ENCODE measurements at regions not wholly inside any gene's neighbourhood (a gene's known extent, or its start where the extent isn't known, plus 50 kb on each side); places are given as distances from the start of the nearest gene placed in this dataset.

DNA sequence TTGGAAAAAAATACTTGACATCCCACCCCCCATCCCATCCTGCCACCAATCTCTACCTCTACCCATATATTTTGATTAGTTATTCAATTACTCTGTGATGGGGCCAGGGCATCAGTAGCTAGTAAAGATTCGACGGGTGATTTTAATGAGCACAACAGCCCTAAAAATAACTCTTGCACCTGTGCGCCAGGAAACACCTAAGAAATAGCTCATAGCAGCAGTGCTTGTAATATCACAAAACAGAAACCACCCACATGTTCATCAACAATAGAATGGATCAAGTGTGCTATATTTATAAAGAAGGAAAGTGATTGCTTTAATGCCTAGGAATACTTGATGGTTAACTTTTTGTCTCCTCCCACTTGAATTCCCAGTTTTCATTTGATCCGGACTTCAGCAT is 225.6 kb upstream of the LCORL start:
- no TSS peak for BruUV-seq (replicated peaks)
- ChIA-PET SMC1A (ENCODE audit: uncharacterized antibody, unreplicated experiment) (interaction anchor here (1.2 kb wide), 1 partner anchor 39 kb away, joined by 3 read pairs; no protein-coding TSS in a partner anchor), CTCF (interaction anchor here (0.7 kb wide), 1 partner anchor 134 kb away, joined by 3 read pairs; no protein-coding TSS in a partner anchor), RAD21 (ENCODE audit: unreplicated experiment) (no interaction called here), POLR2A (no interaction called here)
- no peaks in the 10 kb centered on the region for H4K20me1 ChIP-seq (ENCODE audit: control insufficient read depth, insufficient read depth)
- FAIRE-seq: no peak
- H3K79me2 ChIP-seq (ENCODE audit: control insufficient read depth, insufficient read depth, low read length): no peaks in the 10 kb centered on the region
- H3K27me3 ChIP-seq (replicated peaks in 1 of 2; ENCODE audit: control insufficient read depth in 2 of 2, insufficient read depth in 2 of 2, low read length in 1 of 2): no peaks in the 10 kb centered on the region
- no peak for DNase-seq (ENCODE audit: low read depth, low spot score)
- H2AFZ ChIP-seq (ENCODE audit: control insufficient read depth, low read depth, low read length): no peak overlapping the region
- WGBS (ENCODE audit: insufficient coverage, insufficient replicate concordance, low lambda C conversion rate, missing lambda C conversion rate): 22% methylated on average over 4 of the region's 4 CpGs
- H3K9me3 ChIP-seq (replicated peaks; ENCODE audit: control insufficient read depth, insufficient read depth, low read length): no peaks in the 10 kb centered on the region
- no peak overlapping the region for H3K4me3 ChIP-seq
- no peak overlapping the region for H3K27ac ChIP-seq (ENCODE audit: control insufficient read depth, insufficient read depth)
- H3K4me2 ChIP-seq (ENCODE audit: control insufficient read depth, insufficient read depth): no peak overlapping the region
- no peak for ATAC-seq
- H3K4me1 ChIP-seq (ENCODE audit: control insufficient read depth, insufficient read depth, low read length): no peaks in the 10 kb centered on the region
- no peaks in the 10 kb centered on the region for H3K36me3 ChIP-seq (ENCODE audit: control insufficient read depth in 2 of 2, insufficient read depth in 2 of 2, low read length in 1 of 2)
- intact Hi-C loops (cut with micrococcal nuclease; ENCODE audit: unreplicated experiment): no loop called here
- in situ Hi-C loops (cut with MboI): no loop called here
- no peak overlapping the region for H3K9ac ChIP-seq (ENCODE audit: control insufficient read depth, insufficient read depth, low read length)
- TF ChIP-seq POLR2AphosphoS5 (IDR thresholded peaks at IDR 0.05; ENCODE audit: low read length) (no peak), NR2C2 (IDR thresholded peaks at IDR 0.05; ENCODE audit: borderline replicate concordance, control insufficient read depth, insufficient read length, low read depth) (no peak), SMAD1 (IDR thresholded peaks at IDR 0.05; ENCODE audit: low read depth, partially characterized antibody) (no peak), BRCA1 (IDR thresholded peaks at IDR 0.05; ENCODE audit: low read depth, low read length) (no peak), KAT2A (conservative IDR thresholded peaks at IDR 0.05; ENCODE audit: control insufficient read depth, low read depth, low read length) (no peak), CBX3 (IDR thresholded peaks at IDR 0.05; ENCODE audit: borderline replicate concordance, low read depth) (no peak), E2F8 (IDR thresholded peaks at IDR 0.05; ENCODE audit: low read depth, partially characterized antibody) (no peak), ATF7 (IDR thresholded peaks at IDR 0.05; ENCODE audit: low read depth) (no peak), SMAD5 (IDR thresholded peaks at IDR 0.05; ENCODE audit: low read depth) (no peak), ZZZ3 (IDR thresholded peaks at IDR 0.05; ENCODE audit: control insufficient read depth, insufficient read length, low read depth) (no peak), NRF1 (conservative IDR thresholded peaks at IDR 0.05; ENCODE audit: low read depth, low read length) (no peak)
- TF ChIP-seq, protein P1, sequence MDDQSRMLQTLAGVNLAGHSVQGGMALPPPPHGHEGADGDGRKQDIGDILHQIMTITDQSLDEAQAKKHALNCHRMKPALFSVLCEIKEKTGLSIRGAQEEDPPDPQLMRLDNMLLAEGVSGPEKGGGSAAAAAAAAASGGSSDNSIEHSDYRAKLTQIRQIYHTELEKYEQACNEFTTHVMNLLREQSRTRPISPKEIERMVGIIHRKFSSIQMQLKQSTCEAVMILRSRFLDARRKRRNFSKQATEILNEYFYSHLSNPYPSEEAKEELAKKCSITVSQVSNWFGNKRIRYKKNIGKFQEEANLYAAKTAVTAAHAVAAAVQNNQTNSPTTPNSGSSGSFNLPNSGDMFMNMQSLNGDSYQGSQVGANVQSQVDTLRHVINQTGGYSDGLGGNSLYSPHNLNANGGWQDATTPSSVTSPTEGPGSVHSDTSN (IDR thresholded peaks at IDR 0.05; ENCODE audit: insufficient replicate concordance, low read depth, low read length): no peak
- TF ChIP-seq, protein P2, sequence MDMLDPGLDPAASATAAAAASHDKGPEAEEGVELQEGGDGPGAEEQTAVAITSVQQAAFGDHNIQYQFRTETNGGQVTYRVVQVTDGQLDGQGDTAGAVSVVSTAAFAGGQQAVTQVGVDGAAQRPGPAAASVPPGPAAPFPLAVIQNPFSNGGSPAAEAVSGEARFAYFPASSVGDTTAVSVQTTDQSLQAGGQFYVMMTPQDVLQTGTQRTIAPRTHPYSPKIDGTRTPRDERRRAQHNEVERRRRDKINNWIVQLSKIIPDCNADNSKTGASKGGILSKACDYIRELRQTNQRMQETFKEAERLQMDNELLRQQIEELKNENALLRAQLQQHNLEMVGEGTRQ (IDR thresholded peaks at IDR 0.05; ENCODE audit: borderline replicate concordance, low read depth, low read length): no peak
- TF ChIP-seq, protein P3, sequence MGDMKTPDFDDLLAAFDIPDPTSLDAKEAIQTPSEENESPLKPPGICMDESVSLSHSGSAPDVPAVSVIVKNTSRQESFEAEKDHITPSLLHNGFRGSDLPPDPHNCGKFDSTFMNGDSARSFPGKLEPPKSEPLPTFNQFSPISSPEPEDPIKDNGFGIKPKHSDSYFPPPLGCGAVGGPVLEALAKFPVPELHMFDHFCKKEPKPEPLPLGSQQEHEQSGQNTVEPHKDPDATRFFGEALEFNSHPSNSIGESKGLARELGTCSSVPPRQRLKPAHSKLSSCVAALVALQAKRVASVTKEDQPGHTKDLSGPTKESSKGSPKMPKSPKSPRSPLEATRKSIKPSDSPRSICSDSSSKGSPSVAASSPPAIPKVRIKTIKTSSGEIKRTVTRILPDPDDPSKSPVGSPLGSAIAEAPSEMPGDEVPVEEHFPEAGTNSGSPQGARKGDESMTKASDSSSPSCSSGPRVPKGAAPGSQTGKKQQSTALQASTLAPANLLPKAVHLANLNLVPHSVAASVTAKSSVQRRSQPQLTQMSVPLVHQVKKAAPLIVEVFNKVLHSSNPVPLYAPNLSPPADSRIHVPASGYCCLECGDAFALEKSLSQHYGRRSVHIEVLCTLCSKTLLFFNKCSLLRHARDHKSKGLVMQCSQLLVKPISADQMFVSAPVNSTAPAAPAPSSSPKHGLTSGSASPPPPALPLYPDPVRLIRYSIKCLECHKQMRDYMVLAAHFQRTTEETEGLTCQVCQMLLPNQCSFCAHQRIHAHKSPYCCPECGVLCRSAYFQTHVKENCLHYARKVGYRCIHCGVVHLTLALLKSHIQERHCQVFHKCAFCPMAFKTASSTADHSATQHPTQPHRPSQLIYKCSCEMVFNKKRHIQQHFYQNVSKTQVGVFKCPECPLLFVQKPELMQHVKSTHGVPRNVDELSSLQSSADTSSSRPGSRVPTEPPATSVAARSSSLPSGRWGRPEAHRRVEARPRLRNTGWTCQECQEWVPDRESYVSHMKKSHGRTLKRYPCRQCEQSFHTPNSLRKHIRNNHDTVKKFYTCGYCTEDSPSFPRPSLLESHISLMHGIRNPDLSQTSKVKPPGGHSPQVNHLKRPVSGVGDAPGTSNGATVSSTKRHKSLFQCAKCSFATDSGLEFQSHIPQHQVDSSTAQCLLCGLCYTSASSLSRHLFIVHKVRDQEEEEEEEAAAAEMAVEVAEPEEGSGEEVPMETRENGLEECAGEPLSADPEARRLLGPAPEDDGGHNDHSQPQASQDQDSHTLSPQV (IDR thresholded peaks at IDR 0.05): no peak
- TF ChIP-seq, protein P4, sequence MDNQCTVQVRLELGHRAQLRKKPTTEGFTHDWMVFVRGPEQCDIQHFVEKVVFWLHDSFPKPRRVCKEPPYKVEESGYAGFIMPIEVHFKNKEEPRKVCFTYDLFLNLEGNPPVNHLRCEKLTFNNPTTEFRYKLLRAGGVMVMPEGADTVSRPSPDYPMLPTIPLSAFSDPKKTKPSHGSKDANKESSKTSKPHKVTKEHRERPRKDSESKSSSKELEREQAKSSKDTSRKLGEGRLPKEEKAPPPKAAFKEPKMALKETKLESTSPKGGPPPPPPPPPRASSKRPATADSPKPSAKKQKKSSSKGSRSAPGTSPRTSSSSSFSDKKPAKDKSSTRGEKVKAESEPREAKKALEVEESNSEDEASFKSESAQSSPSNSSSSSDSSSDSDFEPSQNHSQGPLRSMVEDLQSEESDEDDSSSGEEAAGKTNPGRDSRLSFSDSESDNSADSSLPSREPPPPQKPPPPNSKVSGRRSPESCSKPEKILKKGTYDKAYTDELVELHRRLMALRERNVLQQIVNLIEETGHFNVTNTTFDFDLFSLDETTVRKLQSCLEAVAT (IDR thresholded peaks at IDR 0.05): no peak

Measured in GM12878 (cell line).